IMR-90 (cell line): ENCODE measurements at regions not wholly inside any gene's neighbourhood (a gene's known extent, or its start where the extent isn't known, plus 50 kb on each side); places are given as distances from the start of the nearest gene placed in this dataset.
A peak's percentile ranks its signal among the peaks of the same experiment; 100 is the strongest.

ENCODE experiments used
- ATAC-seq: fragments of 200-7000 bp; cut with Tn5 transposase; 2 replicates; pipeline ENCODE4 v1.9.1; 2020; ENCODE audit warnings: low read depth, mild to moderate bottlenecking, moderate library complexity
- BruUV-seq: library from RNA; stranded (reverse); fragments of 400-500 nt; replicated peaks from 2 replicates; lab custom pipeline; 2021; lab: Mats Ljungman, UMichigan
- CTCF ChIA-PET: fragments of 300-600 bp; formaldehyde crosslinking; extraction: SDS; loops from one replicate; lab custom pipeline; 2021; ENCODE audit warnings: antibody characterized with exemption; lab: Yijun Ruan, JAX
- POLR2A ChIA-PET: fragments of 300-600 bp; sonication (Branson Sonifier 250); formaldehyde crosslinking; loops from one replicate; lab custom pipeline; 2022; ENCODE audit warnings: antibody characterized with exemption; ENCODE audit not compliant: unreplicated experiment; lab: Charles Lee
- DNase-seq: peaks from one replicate; pipeline ENCODE4 v3.0.0; 2013
- H2AFZ ChIP-seq: replicated peaks from 2 replicates; pipeline ENCODE3; 2013; ENCODE audit warnings: low read length, mild to moderate bottlenecking; ENCODE audit not compliant: poor library complexity
- H2AK5ac ChIP-seq: 2 replicates; pipeline ENCODE4 v1.6.1; 2013; ENCODE audit warnings: low read depth, low read length, inconsistent platforms
- H2AK9ac ChIP-seq: replicated peaks from 2 replicates; pipeline ENCODE3; 2013; ENCODE audit warnings: mild to moderate bottlenecking, low read depth, low read length, moderate library complexity; ENCODE audit not compliant: poor library complexity
- H2BK120ac ChIP-seq: 2 replicates; pipeline ENCODE4 v1.6.1; 2013; ENCODE audit warnings: low read depth, low read length, inconsistent platforms
- H2BK15ac ChIP-seq: 3 replicates; pipeline ENCODE4 v1.6.1; 2013; ENCODE audit warnings: low read depth, low read length, inconsistent platforms
- H2BK20ac ChIP-seq: 2 replicates; pipeline ENCODE4 v1.6.1; 2013; ENCODE audit warnings: low read depth, mild to moderate bottlenecking, inconsistent platforms, low read length, moderate library complexity
- H2BK5ac ChIP-seq: 2 replicates; pipeline ENCODE4 v1.6.1; 2013; ENCODE audit warnings: mild to moderate bottlenecking, low read depth, low read length, inconsistent platforms; ENCODE audit not compliant: poor library complexity, severe bottlenecking
- H3K14ac ChIP-seq: replicated peaks from 2 replicates; pipeline ENCODE4 v1.6.1; 2013; ENCODE audit warnings: low read depth, low read length, inconsistent platforms
- H3K18ac ChIP-seq: 2 replicates; pipeline ENCODE4 v1.6.1; 2013; ENCODE audit warnings: low read depth, low read length, control low read depth
- H3K23ac ChIP-seq: 2 replicates; pipeline ENCODE4 v1.6.1; 2013; ENCODE audit warnings: low read depth, low read length, inconsistent platforms
- H3K27ac ChIP-seq: 2 replicates; pipeline ENCODE4 v1.5.1; 2013; ENCODE audit warnings: mild to moderate bottlenecking, control low read depth, low read length; ENCODE audit not compliant: insufficient read depth
- H3K27me3 ChIP-seq: 2 replicates; pipeline ENCODE4 v1.6.1; 2013; ENCODE audit warnings: low read length; ENCODE audit not compliant: control insufficient read depth, insufficient read depth
- H3K36me3 ChIP-seq: 2 replicates; pipeline ENCODE4 v1.6.1; 2013; ENCODE audit warnings: low read length, mixed read lengths; ENCODE audit not compliant: control insufficient read depth, insufficient read depth
- H3K4ac ChIP-seq: 2 replicates; pipeline ENCODE4 v1.6.1; 2013; ENCODE audit warnings: low read depth, low read length, inconsistent platforms
- H3K4me1 ChIP-seq: 2 replicates; pipeline ENCODE4 v1.6.1; 2013; ENCODE audit warnings: low read length, mixed read lengths; ENCODE audit not compliant: control insufficient read depth, insufficient read depth
- H3K4me2 ChIP-seq: 2 replicates; pipeline ENCODE4 v1.6.1; 2013; ENCODE audit warnings: low read depth, mild to moderate bottlenecking, control low read depth, low read length, moderate library complexity
- H3K4me3 ChIP-seq: 2 replicates; pipeline ENCODE4 v1.5.1; 2013; ENCODE audit warnings: low read depth, mild to moderate bottlenecking, control low read depth, low read length, moderate library complexity; ENCODE audit not compliant: insufficient read depth
- H3K56ac ChIP-seq: 2 replicates; pipeline ENCODE4 v1.6.1; 2013; ENCODE audit warnings: low read length, inconsistent platforms; ENCODE audit not compliant: insufficient read depth; ENCODE audit errors: extremely low read depth
- H3K79me1 ChIP-seq, 2 experiments: 2 replicates each; pipeline ENCODE4 v1.6.1; 2013; ENCODE audit warnings: low read length in 2 of 2, inconsistent platforms in 1 of 2, low read depth in 1 of 2
- H3K9ac ChIP-seq: 2 replicates; pipeline ENCODE4 v1.6.1; 2013; ENCODE audit warnings: low read depth, low read length, control low read depth
- H3K9me1 ChIP-seq: 2 replicates; pipeline ENCODE4 v1.6.1; 2013; ENCODE audit warnings: low read length, inconsistent platforms; ENCODE audit not compliant: insufficient read depth
- H3K9me3 ChIP-seq: 2 replicates; pipeline ENCODE4 v1.6.1; 2013; ENCODE audit warnings: low read length; ENCODE audit not compliant: control insufficient read depth, insufficient read depth
- H4K20me1 ChIP-seq: 2 replicates; pipeline ENCODE4 v1.6.1; 2013; ENCODE audit warnings: low read length, inconsistent platforms; ENCODE audit not compliant: insufficient read depth
- H4K5ac ChIP-seq: 2 replicates; pipeline ENCODE4 v1.6.1; 2013; ENCODE audit warnings: mild to moderate bottlenecking, low read depth, low read length, control low read depth
- H4K8ac ChIP-seq, 2 experiments: 2 replicates each; pipeline ENCODE4 v1.6.1; 2013; ENCODE audit warnings: low read depth in 2 of 2, low read length in 2 of 2, control low read depth in 1 of 2, inconsistent platforms in 1 of 2
- H4K91ac ChIP-seq: 2 replicates; pipeline ENCODE4 v1.6.1; 2013; ENCODE audit warnings: low read depth, low read length, inconsistent platforms; ENCODE audit not compliant: insufficient read depth
- BHLHE40 ChIP-seq: fragments of 150-350 bp; IDR thresholded peaks from 2 replicates; pipeline ENCODE4 v1.6.1; 2016; ENCODE audit warnings: mild to moderate bottlenecking, low read depth, low read length
- CHD1 ChIP-seq: IDR thresholded peaks from 2 replicates; pipeline ENCODE4 v1.6.1; 2012; ENCODE audit warnings: low read depth, low read length, improper control_type of control experiment
- CTCF ChIP-seq: conservative IDR thresholded peaks from 2 replicates; pipeline ENCODE4 v1.5.1; 2012; ENCODE audit warnings: mild to moderate bottlenecking, low read depth, low read length, improper control_type of control experiment
- ELK1 ChIP-seq: fragments of 150-350 bp; IDR thresholded peaks from 2 replicates; pipeline ENCODE4 v1.6.1; 2016; ENCODE audit warnings: low read depth, mild to moderate bottlenecking, low read length, moderate library complexity, borderline replicate concordance
- FOS ChIP-seq: fragments of 150-350 bp; IDR thresholded peaks from 2 replicates; pipeline ENCODE4 v1.6.1; 2016; ENCODE audit warnings: low read depth, low read length
- MAFK ChIP-seq: IDR thresholded peaks from 2 replicates; pipeline ENCODE4 v1.6.1; 2012; ENCODE audit warnings: low read depth, low read length, improper control_type of control experiment
- MAZ ChIP-seq: IDR thresholded peaks from 2 replicates; pipeline ENCODE4 v1.6.1; 2012; ENCODE audit warnings: low read depth, mild to moderate bottlenecking, low read length, improper control_type of control experiment, moderate library complexity, borderline replicate concordance
- MXI1 ChIP-seq: IDR thresholded peaks from 2 replicates; pipeline ENCODE4 v1.6.1; 2012; ENCODE audit warnings: low read depth, mild to moderate bottlenecking, low read length, moderate library complexity, borderline replicate concordance
- NFE2L2 ChIP-seq: fragments of 150-350 bp; IDR thresholded peaks from 2 replicates; pipeline ENCODE4 v1.6.1; 2016; ENCODE audit warnings: low read depth, mild to moderate bottlenecking, low read length
- POLR2A ChIP-seq: IDR thresholded peaks from 2 replicates; pipeline ENCODE4 v1.6.1; 2012; ENCODE audit warnings: mild to moderate bottlenecking, low read depth, low read length
- RAD21 ChIP-seq: IDR thresholded peaks from 2 replicates; pipeline ENCODE4 v1.6.1; 2012; ENCODE audit warnings: low read length, improper control_type of control experiment
- SMC3 ChIP-seq: fragments of 150-350 bp; IDR thresholded peaks from 2 replicates; pipeline ENCODE4 v1.6.1; 2016; ENCODE audit warnings: low read depth, mild to moderate bottlenecking, antibody characterized with exemption, low read length, moderate library complexity
- USF2 ChIP-seq: fragments of 150-350 bp; IDR thresholded peaks from 2 replicates; pipeline ENCODE4 v1.6.1; 2017; ENCODE audit warnings: mild to moderate bottlenecking, antibody characterized with exemption, low read length, low read depth
- WGBS, 2 experiments: methylation state at CpG; one replicate each; pipeline versions ENCODE4 v1.1.5 to v1.1.7; 2013; ENCODE audit warnings: missing lambda C conversion rate in 2 of 2; ENCODE audit not compliant: insufficient read length in 1 of 2; ENCODE audit errors: extremely low coverage in 2 of 2; 5-methylcytosine and 5-hydroxymethylcytosine counted together
- dilution Hi-C: fragments of 300-500 bp; cut with HindIII; formaldehyde crosslinking; loops from one replicate; pipeline ENCODE4 v1.14.3; 2018; ENCODE audit warnings: low sequenced_read_pairs; ENCODE audit not compliant: unreplicated experiment
- in situ Hi-C: fragments of 300-500 bp; cut with MboI; formaldehyde crosslinking; loops from 3 replicates; pipeline ENCODE4 v1.14.3; 2019; ENCODE audit warnings: low sequenced_read_pairs, inconsistent platforms, mixed read lengths
- intact Hi-C: fragments of 100-400 bp; cut with micrococcal nuclease; formaldehyde crosslinking; loops from 2 replicates; pipeline ENCODE4 v1.10.0; 2022

GRCh38 chr10:129332476-129332875, 134.6 kb upstream of the MGMT start:
- no peaks in the 10 kb centered on the region for H3K27me3 ChIP-seq
- no peaks in the 10 kb centered on the region for H3K36me3 ChIP-seq
- ChIA-PET POLR2A (no interaction called here), CTCF (no interaction called here)
- no peak overlapping the region for H3K56ac ChIP-seq
- H4K91ac ChIP-seq = no peak overlapping the region; the same call in 1 of the 2 replicates
- intact Hi-C loops (no loop called here), dilution Hi-C loops (no loop called here), in situ Hi-C loops (no loop called here)
- no peak overlapping the region for H2BK5ac ChIP-seq
- no peaks in the 10 kb centered on the region for H3K79me1 ChIP-seq
- no peak overlapping the region for H3K23ac ChIP-seq
- H3K9ac ChIP-seq = no peak overlapping the region
- no peaks in the 10 kb centered on the region for H4K20me1 ChIP-seq
- no peak overlapping the region for H4K5ac ChIP-seq
- H3K4me1 ChIP-seq = peaks cover 6% of the 10 kb centered on the region
- H3K9me3 ChIP-seq = peaks cover 12% of the 10 kb centered on the region
- no CpG with 5 or more reads among the region's 6 CpGs for WGBS, 2 experiments
- H2BK120ac ChIP-seq = no peak overlapping the region
- no peak overlapping the region for H3K4me2 ChIP-seq
- TF ChIP-seq POLR2A (no peak), SMC3 (no peak), MAFK (no peak), NFE2L2 (no peak), BHLHE40 (no peak), CTCF (no peak), FOS (no peak), CHD1 (no peak), USF2 (no peak), MXI1 (no peak), MAZ (no peak), ELK1 (no peak), RAD21 (no peak)
- no peak overlapping the region for H4K8ac ChIP-seq
- no peak overlapping the region for H3K4ac ChIP-seq
- no peak overlapping the region for H2BK15ac ChIP-seq
- peak; percentile 1 for DNase-seq
- H2BK20ac ChIP-seq = no peak overlapping the region
- no peak overlapping the region for H3K4me3 ChIP-seq
- no peak overlapping the region for H2AFZ ChIP-seq
- H2AK5ac ChIP-seq = peak overlapping the region; percentile 33; the same call in 1 of the 2 replicates
- no peak overlapping the region for H3K14ac ChIP-seq
- ATAC-seq = no peak
- H2AK9ac ChIP-seq = no peak overlapping the region
- no TSS peak for BruUV-seq
- H3K27ac ChIP-seq = no peak overlapping the region
- H3K18ac ChIP-seq = no peak overlapping the region
- H3K9me1 ChIP-seq = no peaks in the 10 kb centered on the region; the same call in 1 of the 2 replicates
